GM21786 (cell line): ENCODE measurements at regions not wholly inside any gene's neighbourhood (a gene's known extent, or its start where the extent isn't known, plus 50 kb on each side); places are given as distances from the start of the nearest gene placed in this dataset.
A peak's percentile ranks its signal among the peaks of the same experiment; 100 is the strongest.

ENCODE experiments used
- ATAC-seq: cut with Tn5 transposase; IDR thresholded peaks from one replicate; pipeline ENCODE4 v1.9.1; 2021; ENCODE audit not compliant: unreplicated experiment

DNA sequence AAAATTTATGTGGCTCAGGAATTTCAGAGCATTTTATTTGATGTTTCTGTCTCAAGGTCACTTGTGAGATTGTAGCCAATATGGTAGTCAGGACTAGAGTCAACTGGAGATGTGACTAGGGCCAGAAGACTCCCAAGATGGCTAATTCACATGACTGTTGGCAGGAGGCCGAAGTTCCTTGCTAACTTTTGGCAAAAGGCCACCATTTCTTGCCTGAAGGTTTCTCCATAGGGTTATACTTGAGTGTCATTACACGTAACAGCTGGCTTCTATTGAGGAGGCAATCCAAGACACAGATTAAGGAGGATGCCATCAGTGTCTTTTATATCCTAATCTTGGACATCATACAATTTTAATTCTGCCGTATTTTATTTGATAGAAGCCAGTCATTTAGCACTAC is 162.3 kb upstream of the MAOA start:
- ATAC-seq, result no peak

DNA sequence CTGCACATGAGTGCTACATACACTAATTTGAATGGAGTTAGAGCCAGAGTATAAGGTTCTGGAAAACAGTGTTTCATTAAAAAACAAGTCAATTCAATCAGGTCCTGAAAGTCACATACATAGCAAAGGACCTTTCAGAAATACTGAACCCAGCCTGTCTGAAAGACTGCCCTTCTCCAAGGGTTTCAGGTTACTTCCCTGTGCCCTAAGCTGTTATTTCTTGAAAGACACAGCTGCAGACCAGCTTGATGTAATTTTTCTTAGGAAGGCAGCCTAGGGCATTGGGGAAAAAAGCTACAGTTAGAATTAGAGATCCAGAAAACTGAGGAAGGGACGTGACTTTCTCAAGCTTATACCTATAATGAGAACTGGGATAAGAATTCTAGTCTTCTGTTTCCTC is 155.9 kb upstream of the MAOA start:
- ATAC-seq, result no peak

- no peak for ATAC-seq
Measured at GRCh38 chrX:43500996-43501694, 155.0 kb upstream of the MAOA start.

DNA sequence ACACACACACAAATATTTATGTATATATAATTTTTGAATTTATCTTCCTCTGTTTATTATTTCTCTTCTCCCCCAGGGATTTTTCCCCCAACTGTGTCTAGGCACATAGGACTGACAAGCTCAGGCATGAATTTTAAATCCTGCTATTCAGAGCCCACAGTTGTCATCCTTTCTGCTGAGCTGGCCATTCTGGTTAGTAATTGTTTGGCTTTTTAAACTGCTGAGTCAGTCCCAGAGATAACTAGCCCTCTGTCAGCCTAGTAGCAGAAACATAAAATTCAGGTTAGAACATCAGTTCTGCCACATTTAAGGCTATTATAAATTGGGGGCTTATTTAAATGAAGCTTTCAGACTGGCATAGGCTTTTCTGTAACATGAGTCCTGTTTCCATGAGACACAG is 151.7 kb upstream of the MAOA start:
- ATAC-seq, result no peak

- ATAC-seq, result no peak
Measured at GRCh38 chrX:43505769-43506168, 150.3 kb upstream of the MAOA start.

DNA sequence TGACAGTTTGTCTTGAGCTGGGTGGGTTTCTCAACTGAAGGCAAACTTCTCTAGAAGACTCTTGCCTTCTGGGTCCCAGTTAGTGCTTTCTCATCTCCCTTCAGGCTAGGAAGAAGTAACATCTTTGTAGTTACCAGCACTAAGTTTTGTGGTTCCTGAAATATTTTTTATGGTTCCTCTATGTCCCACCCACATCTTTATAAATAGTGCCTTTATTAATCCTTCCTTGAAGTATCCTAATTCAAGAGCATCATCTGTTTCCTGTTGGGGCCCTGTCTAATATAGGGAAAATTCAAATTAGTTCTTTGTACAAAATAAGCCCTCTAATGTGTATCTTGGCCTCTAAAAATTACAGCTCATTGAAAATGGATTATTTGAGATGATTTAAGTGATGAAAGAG is 147.4 kb upstream of the MAOA start:
- ATAC-seq, result no peak

DNA sequence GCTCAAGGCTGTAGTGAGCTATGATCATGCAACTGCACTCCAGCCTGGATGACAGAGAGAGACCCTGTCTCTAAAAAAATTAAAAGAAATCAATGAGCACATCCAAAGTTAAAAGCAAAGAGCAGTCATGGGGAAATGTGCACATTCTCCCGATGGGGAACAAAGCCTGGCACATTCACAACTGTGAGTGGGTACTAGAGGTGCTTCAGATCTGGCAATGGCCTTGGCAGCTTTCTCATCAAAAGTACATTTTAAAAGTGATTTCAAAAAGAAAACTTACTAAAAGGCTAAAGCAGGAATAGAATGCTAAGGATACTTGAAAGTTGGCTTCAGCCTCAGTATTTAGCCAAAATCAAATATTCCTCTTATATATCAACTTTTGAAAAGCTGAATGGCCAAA is 145.9 kb upstream of the MAOA start:
- no peak for ATAC-seq

GRCh38 chrX:43513085-43513484 is 143.0 kb upstream of the MAOA start:
- no peak for ATAC-seq

- ATAC-seq, result no peak
Measured at GRCh38 chrX:43514820-43515219, 141.3 kb upstream of the MAOA start.

GRCh38 chrX:43522582-43522981 is 133.5 kb upstream of the MAOA start:
- ATAC-seq, result no peak

GRCh38 chrX:43525901-43526610 is 130.0 kb upstream of the MAOA start:
- ATAC-seq, result no peak

DNA sequence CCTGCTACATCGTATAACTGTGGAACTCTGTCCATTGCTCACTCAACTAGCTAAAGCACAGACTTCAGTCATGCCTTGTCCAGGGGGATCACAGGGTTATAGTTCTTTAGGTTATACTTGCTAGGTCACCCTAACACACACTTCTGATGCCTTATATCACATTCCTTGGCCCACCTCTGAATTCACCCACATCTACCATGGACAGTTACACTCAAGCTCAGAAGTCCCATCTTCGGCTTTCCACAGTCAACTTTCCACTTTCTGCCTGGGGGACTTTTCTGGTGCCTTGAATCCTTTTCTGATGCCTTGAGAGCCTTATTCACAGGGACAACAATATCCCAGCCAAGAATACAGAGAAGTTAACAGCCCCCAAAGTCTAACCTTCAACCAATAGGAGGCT is 129.2 kb upstream of the MAOA start:
- ATAC-seq, result no peak

GRCh38 chrX:43527801-43528200 is 128.3 kb upstream of the MAOA start:
- no peak for ATAC-seq

- ATAC-seq, result no peak
Measured at GRCh38 chrX:43530837-43531236, 125.3 kb upstream of the MAOA start.

DNA sequence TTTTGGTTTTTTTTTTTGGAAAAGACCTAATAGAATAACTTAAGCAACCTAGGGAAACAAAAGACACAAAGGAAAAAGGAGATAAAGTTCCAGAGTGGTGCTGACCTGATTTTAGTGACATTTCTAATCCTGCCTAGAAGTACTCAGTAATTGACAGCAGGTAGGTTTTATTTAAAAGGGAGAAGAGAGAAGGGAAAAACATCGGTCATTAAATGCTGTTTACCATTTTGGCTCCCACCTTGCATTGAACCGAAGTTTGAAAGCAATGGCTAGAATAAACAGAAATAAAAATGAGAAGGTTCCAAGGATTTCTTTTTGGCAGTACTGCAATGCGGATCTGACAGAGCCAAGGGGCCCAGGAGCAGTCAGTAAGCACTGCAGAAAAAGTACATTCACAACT is 115.8 kb upstream of the MAOA start:
- ATAC-seq, result no peak

DNA sequence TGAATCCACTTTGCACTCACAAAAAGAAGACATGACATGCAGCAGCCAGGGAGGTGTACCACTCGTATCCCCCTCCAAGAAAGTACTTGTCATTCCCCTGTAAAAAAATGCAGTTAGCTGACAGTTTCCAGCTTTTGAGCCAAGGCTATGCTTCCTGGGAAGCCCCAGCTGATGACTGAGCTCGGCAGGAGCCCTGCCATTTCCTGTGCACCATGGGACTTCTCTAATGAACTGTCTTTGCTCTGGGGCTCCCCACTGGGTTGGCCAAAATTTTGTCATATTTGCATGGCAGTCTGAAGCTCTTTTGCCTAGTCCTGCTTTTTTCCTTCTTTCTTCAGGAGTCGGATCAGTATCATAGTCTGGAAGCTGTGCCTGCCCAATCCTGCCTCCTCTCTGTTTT is 104.5 kb upstream of the MAOA start:
- no peak for ATAC-seq

DNA sequence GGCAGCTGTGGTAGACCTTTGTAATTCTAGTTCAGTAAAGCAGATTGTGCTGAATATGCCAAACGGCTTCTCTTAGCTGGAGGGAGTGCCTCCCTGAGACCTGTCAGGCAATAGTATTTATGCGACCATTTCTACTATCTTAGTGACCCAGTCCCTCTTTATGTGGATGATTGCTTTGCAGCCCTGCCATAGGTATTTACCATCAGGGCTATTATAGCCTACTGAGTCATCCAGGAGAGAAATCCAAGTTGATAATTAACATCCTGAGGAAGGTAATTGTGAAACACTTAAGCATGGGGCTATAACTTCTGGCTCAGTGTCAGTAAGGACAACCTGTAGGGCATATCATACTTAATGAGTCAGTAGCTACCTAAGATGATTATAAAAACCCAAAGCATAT is 103.9 kb upstream of the MAOA start:
- no peak for ATAC-seq

DNA sequence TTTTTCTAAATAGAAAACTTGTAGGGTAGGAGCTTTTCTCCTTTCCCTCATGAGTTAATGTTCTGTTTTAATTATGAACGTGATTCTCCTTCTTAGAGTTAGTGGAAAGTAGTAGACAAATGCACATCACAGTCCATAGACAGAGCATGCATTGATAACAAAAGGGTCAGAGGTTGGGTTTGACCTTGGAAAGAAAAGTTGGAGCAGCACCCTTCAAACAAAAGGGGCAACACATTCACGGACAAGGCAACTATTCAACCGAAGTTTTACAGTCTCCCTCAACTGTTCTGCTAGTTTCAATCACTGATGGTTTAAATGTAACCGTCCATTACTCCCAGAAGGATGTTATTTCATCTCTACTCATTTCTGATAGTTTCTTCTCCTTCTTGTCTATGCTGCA is 103.4 kb upstream of the MAOA start:
- ATAC-seq, result no peak

- ATAC-seq, result no peak
Measured at GRCh38 chrX:43553257-43553656, 102.8 kb upstream of the MAOA start.

DNA sequence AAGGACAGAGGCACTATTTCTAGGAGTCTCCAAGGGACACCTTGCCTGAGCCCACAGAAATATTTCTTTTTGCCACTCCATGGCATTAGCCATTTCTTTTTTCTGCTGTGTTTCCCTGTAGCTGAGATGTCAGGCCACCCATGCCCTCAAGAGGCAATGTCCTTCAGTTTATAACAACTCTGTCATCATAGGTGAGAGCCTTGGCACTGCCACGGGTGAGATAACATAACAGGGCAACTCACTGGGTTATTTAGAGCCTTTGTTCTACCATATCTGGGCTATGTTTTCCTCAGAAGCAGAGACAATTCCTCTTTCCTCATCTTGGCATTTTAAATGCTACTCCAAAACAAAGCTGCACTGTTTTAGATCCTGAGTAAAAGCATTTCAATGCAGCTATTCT is 99.9 kb upstream of the MAOA start:
- no peak for ATAC-seq

DNA sequence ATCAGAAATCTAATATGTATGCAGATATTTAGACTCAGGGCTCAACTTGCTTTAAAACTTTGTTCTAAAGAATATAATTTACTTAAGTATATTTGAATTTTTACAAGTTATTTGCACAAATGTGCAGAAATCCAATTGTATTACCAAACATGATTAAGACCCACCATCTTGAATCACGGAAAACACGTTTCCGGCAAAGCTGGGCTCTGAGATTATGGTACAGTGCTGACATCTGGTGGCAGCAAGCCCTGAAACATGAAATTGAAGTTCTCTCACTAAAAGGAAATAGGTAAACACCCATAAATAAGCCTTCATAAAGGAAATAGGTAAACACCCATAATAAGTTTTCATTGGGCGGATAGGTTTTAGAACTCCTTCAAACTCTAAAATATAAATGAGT is 98.3 kb upstream of the MAOA start:
- peak; percentile 52 for ATAC-seq

DNA sequence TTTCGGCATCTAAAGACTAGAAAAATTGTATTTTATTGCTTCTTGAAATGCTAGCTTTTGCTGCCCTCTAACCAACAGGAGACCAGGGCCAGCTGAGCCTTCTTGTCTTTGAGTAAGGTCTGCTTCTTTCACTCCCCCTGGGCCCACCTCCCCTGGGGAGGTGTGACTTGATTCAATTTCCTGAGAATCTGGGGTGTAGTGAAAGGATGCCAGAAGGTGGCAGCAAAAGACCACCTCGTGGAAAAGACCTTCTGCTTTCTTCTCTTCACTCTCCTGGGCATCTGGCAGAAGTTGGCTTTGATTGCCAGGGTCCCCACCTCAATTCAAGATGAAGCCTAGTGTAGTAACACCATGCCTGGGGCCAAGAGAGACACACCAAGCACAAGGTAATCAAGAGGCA is 96.5 kb upstream of the MAOA start:
- no peak for ATAC-seq
